PC-9 (cell line): ENCODE measurements at regions not wholly inside any gene's neighbourhood (a gene's known extent, or its start where the extent isn't known, plus 50 kb on each side); places are given as distances from the start of the nearest gene placed in this dataset.

ENCODE experiments used
- BruUV-seq: library from RNA; stranded (reverse); fragments of 400-500 nt; replicated peaks from 2 replicates; lab custom pipeline; 2021; lab: Mats Ljungman, UMichigan
- CTCF ChIA-PET: fragments of 300-600 bp; sonication (Branson Sonifier 250); formaldehyde crosslinking; loops from one replicate; lab custom pipeline; 2022; ENCODE audit warnings: antibody characterized with exemption; lab: Charles Lee
- POLR2A ChIA-PET: fragments of 300-600 bp; sonication (Branson Sonifier 250); formaldehyde crosslinking; loops from one replicate; lab custom pipeline; 2022; ENCODE audit warnings: antibody characterized with exemption; ENCODE audit not compliant: unreplicated experiment; lab: Charles Lee
- DNase-seq, 2 experiments: peaks; one replicate each; pipeline versions ENCODE4 v3.0.0 to v3.0.0-alpha.2; 2015 to 2022; ENCODE audit warnings: mixed read lengths in 1 of 2
- H2AFZ ChIP-seq: fragments of 200-600 bp; sonication (generic); 2 replicates; pipeline ENCODE4 v1.8.1; 2017; ENCODE audit warnings: antibody characterized with exemption
- H3F3A ChIP-seq: fragments of 200-600 bp; sonication (generic); 2 replicates; pipeline ENCODE4 v1.8.1; 2017; ENCODE audit warnings: antibody characterized with exemption, mild to moderate bottlenecking, low read depth; ENCODE audit not compliant: insufficient read depth
- H3K27ac ChIP-seq: fragments of 200-600 bp; sonication (generic); 2 replicates; pipeline ENCODE4 v1.6.1; 2016; ENCODE audit warnings: mixed run types
- H3K27me3 ChIP-seq: fragments of 200-600 bp; sonication (generic); 2 replicates; pipeline ENCODE4 v1.6.1; 2016; ENCODE audit warnings: low read depth, mixed run types; ENCODE audit not compliant: insufficient read depth
- H3K36me3 ChIP-seq: fragments of 200-600 bp; sonication (generic); 2 replicates; pipeline ENCODE4 v1.6.1; 2016; ENCODE audit warnings: low read depth, mixed run types
- H3K4me1 ChIP-seq: fragments of 200-600 bp; sonication (generic); replicated peaks from 2 replicates; pipeline ENCODE4 v1.6.1; 2016; ENCODE audit warnings: mixed run types; ENCODE audit not compliant: insufficient read depth
- H3K4me2 ChIP-seq: fragments of 200-600 bp; sonication (generic); 2 replicates; pipeline ENCODE4 v1.6.1; 2017; ENCODE audit warnings: mixed run types
- H3K4me3 ChIP-seq: fragments of 200-600 bp; sonication (generic); 2 replicates; pipeline ENCODE4 v1.6.1; 2016; ENCODE audit warnings: mixed run types
- H3K79me2 ChIP-seq: fragments of 200-600 bp; sonication (generic); 2 replicates; pipeline ENCODE4 v1.6.1; 2017; ENCODE audit warnings: low read depth, mixed run types
- H3K9me2 ChIP-seq: fragments of 200-600 bp; sonication (generic); 2 replicates; pipeline ENCODE4 v1.8.1; 2017; ENCODE audit warnings: mild to moderate bottlenecking; ENCODE audit not compliant: insufficient read depth
- H3K9me3 ChIP-seq: fragments of 200-600 bp; sonication (generic); 2 replicates; pipeline ENCODE4 v1.8.1; 2016; ENCODE audit warnings: low read depth; ENCODE audit not compliant: insufficient read depth
- H4K20me1 ChIP-seq: fragments of 200-600 bp; sonication (generic); 2 replicates; pipeline ENCODE4 v1.8.1; 2017; ENCODE audit not compliant: insufficient read depth
- EZH2 ChIP-seq: fragments of 200-600 bp; sonication (generic); IDR thresholded peaks from 2 replicates; pipeline ENCODE4 v1.8.0; 2017; ENCODE audit warnings: antibody characterized with exemption, low read depth
- intact Hi-C: fragments of 100-400 bp; cut with micrococcal nuclease; formaldehyde crosslinking; loops from one replicate; pipeline ENCODE4 v1.10.0; 2022; ENCODE audit not compliant: unreplicated experiment
- TF ChIP-seq, protein P1 (sequence below): fragments of 200-600 bp; sonication (generic); conservative IDR thresholded peaks from 2 replicates; pipeline ENCODE4 v1.6.1; 2017; ENCODE audit warnings: mixed run types, antibody characterized with exemption, mild to moderate bottlenecking, moderate library complexity

DNA sequence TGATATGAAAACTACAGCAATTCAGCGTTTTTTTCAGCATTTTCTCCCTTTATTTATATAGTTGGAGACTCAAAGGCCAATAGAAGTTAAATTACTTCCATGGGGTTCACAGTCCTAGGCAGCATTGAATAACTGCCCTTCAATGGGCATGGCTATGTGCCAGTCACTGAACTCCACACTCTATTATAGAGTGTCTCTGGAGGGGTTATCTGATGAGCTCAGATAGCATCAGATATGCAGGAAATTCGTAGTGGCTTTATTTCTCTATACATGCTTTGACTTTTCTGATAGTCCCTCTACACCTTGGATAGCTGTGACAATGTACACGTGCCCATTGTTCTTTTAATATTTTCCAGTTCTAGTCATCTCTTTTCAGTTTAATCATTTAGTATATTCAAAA, 396.9 kb upstream of the CBLB start:
- no TSS peak for BruUV-seq
- Histone ChIP-seq H3K4me2 (no peak overlapping the region), H3K79me2 (no peaks in the 10 kb centered on the region), H3F3A (no peaks in the 10 kb centered on the region), H3K4me3 (no peak overlapping the region), H3K27me3 (no peaks in the 10 kb centered on the region), H3K9me2 (no peaks in the 10 kb centered on the region), H3K36me3 (no peaks in the 10 kb centered on the region), H3K4me1 (no peaks in the 10 kb centered on the region), H3K27ac (no peak overlapping the region), H2AFZ (no peak overlapping the region), H3K9me3 (no peaks in the 10 kb centered on the region), H4K20me1 (no peaks in the 10 kb centered on the region)
- no peak for TF ChIP-seq EZH2
- TF ChIP-seq, protein P1, sequence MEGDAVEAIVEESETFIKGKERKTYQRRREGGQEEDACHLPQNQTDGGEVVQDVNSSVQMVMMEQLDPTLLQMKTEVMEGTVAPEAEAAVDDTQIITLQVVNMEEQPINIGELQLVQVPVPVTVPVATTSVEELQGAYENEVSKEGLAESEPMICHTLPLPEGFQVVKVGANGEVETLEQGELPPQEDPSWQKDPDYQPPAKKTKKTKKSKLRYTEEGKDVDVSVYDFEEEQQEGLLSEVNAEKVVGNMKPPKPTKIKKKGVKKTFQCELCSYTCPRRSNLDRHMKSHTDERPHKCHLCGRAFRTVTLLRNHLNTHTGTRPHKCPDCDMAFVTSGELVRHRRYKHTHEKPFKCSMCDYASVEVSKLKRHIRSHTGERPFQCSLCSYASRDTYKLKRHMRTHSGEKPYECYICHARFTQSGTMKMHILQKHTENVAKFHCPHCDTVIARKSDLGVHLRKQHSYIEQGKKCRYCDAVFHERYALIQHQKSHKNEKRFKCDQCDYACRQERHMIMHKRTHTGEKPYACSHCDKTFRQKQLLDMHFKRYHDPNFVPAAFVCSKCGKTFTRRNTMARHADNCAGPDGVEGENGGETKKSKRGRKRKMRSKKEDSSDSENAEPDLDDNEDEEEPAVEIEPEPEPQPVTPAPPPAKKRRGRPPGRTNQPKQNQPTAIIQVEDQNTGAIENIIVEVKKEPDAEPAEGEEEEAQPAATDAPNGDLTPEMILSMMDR: no peak
- ChIA-PET CTCF (no interaction called here), POLR2A (interaction anchor here (0.6 kb wide), 1 partner anchor 127 kb away, joined by 3 read pairs; no protein-coding TSS in a partner anchor)
- intact Hi-C loops: no loop called here
- no peak for DNase-seq

DNA sequence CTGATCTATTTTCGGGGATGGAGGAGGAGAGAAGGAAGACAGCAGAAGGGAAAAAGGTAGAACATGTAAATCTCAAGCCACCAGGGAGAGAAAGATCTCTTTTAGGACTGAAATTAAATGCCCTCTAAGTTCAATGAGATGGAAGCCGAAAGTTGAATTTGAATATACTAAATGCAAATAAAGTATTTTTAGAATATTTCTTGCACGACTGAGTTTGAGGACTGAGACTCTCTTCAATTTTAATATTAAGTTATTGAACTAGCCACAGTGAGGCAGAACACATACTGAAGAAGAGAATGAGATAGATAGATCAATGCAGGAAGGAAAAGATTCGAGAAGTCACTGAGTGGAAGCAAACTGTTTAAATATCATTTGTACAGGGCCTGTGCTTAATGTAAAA, 399.9 kb upstream of the CBLB start:
- Histone ChIP-seq H3K4me3 (no peak overlapping the region), H3K4me1 (no peaks in the 10 kb centered on the region), H3K27me3 (no peaks in the 10 kb centered on the region), H3K36me3 (no peaks in the 10 kb centered on the region), H3K27ac (no peak overlapping the region), H3K4me2 (no peak overlapping the region), H3F3A (no peaks in the 10 kb centered on the region), H3K9me3 (no peaks in the 10 kb centered on the region), H2AFZ (no peak overlapping the region), H3K9me2 (no peaks in the 10 kb centered on the region), H4K20me1 (no peaks in the 10 kb centered on the region), H3K79me2 (no peaks in the 10 kb centered on the region)
- no peak for DNase-seq
- BruUV-seq: no TSS peak
- TF ChIP-seq, protein P1: no peak
- TF ChIP-seq EZH2: no peak
- ChIA-PET CTCF (no interaction called here), POLR2A (no interaction called here)
- intact Hi-C loops: no loop called here

DNA sequence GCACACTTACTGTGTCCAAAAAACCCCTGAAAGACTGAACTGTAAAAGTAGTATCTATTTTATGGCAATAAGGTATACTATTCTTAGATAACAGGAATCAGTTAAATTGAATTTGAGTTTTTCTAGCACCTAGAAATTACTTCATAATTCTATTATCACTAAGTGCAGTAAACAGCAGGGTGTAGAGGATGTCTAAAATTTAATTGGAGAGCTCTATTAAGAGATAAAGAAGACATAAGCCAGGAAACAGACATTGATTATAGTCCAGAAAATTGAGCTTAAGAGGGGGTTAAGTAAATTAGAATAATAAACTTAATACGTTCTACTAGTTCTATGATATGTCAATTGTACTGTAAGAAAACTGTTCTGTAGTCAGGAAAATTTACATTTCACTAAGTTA, 403.5 kb upstream of the CBLB start:
- Histone ChIP-seq H4K20me1 (no peaks in the 10 kb centered on the region), H3K4me1 (no peaks in the 10 kb centered on the region), H3K36me3 (no peaks in the 10 kb centered on the region), H2AFZ (no peak overlapping the region), H3K9me2 (no peaks in the 10 kb centered on the region), H3K27ac (no peak overlapping the region), H3K79me2 (no peaks in the 10 kb centered on the region), H3K4me3 (no peak overlapping the region), H3K4me2 (no peak overlapping the region), H3K27me3 (no peaks in the 10 kb centered on the region), H3K9me3 (no peaks in the 10 kb centered on the region), H3F3A (no peaks in the 10 kb centered on the region)
- TF ChIP-seq, protein P1: no peak
- no peak for TF ChIP-seq EZH2
- BruUV-seq: no TSS peak
- CTCF ChIA-PET: no interaction called here
- POLR2A ChIA-PET: interaction anchor here (0.6 kb wide), 1 partner anchor 255 kb away, joined by 3 read pairs; no protein-coding TSS in a partner anchor
- intact Hi-C loops: no loop called here
- no peak for DNase-seq
